Left renal pelvis (tissue), 4 donors: ENCODE measurements at regions not wholly inside any gene's neighbourhood (a gene's known extent, or its start where the extent isn't known, plus 50 kb on each side); places are given as distances from the start of the nearest gene placed in this dataset.

Experiments
- DNase-seq, 4 donors: peaks; one replicate each; pipeline ENCODE4 v3.0.0-alpha.2; 2013; ENCODE audit warnings: low read depth in 4 of 4, low spot score in 3 of 4

GRCh38 chr6:81694855-81695254 lies 57.6 kb downstream of the TENT5A start:
- DNase-seq, result no peak

DNA sequence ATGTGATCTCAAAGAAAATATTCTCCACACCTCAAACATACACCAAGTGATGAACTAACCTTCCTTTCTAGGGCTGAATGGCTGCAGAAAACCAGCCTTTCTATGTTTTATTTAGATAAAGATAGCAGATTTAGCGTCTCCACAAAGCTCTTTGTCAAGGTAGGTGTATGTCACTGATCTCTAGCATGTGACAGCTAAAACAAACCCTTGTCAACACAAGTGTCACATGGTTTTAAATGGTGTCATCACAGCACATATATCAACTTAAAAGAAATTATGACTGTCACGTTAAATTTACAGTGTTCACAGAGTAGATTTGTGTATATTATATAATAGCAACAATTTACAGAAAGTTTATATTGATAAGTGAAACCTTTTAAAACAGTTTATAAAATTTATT lies 58.3 kb downstream of the TENT5A start:
- no peak for DNase-seq

DNA sequence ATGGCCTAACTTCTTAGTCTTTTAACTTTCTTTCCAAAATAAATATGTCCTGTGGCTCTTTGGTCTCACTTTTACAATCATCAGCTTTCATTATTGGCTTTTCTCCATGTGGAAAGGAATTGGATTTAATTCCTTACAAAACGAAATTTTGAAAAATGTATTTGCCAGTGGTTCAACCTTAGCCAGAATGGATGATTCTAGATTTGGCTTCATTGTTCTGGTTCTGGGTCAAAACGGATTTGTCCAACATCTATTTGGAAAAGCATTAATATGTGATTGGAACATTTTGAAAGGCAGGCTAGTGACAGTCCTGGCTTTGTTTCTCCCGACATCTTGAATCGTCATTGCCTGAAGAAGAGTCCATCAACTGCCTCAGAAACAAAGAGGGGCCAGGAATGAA lies 59.2 kb downstream of the TENT5A start:
- no peak for DNase-seq

DNA sequence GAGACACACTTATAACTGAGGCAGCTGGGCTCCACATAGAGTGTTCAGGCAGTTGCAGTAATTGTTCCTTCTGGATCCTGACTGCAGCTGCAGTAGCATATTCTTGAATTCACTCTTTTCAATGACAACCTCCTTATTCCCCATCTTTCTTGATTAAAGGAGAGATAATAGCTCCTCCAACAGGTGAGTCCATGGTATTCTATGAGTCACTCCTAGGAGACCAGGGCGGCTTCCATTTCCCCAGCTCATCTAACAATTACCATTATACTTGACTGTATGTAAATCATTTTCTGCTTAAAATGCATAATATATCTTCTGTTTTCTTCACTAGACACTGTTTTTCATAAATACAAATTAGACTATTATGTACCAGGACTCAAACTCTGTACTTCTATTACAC lies 62.4 kb downstream of the TENT5A start:
- no peak for DNase-seq

- no peak for DNase-seq
Measured at GRCh38 chr6:81689580-81689979, 62.9 kb downstream of the TENT5A start.

- DNase-seq, result no peak
Measured at GRCh38 chr6:81683912-81684311, 68.6 kb downstream of the TENT5A start.

- DNase-seq, result no peak
Measured at GRCh38 chr6:81682858-81683620, 69.4 kb downstream of the TENT5A start.

GRCh38 chr6:81682235-81682795 lies 70.2 kb downstream of the TENT5A start:
- no peak for DNase-seq

DNA sequence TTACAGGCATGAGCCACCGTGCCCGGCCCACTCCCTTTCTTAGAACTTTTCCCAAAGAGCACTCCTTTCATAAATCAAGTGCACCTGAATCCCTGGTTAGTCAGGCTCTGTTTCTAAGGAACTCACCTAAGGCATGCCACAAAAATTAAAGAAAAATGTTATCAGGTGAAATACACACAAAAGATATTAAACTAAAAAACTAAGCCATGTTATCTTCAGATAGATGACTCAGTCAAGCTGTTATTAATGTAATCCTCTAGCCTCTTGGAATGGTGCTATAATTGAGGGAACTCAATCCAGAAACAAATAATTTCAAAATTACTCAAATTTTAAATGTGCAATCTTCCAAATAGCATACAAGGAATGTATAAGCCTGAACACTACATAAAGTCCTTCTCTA lies 83.0 kb downstream of the TENT5A start:
- DNase-seq, result no peak

DNA sequence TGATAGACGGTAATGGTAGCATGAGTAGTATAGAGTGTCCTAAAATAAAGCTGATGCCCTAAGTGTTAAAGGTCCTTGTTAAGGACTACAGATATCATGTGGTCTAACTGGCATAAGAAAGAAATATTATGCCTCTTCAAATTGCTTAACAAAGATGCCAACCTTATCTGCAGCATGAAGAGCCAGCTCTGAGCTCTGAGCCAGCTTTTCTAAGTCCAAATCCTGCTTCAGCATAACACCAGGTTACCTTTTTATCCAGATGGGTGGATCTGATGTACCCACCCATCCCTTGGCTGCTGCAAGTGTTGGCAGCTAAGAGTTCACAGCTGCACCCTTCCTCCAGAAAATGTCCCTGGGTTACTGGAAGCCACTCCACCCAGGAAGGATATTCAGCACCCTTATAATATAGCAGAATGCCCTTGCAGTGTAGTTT lies 83.8 kb downstream of the TENT5A start:
- DNase-seq, result no peak

- no peak for DNase-seq
Measured at GRCh38 chr6:81666481-81666880, 86.0 kb downstream of the TENT5A start.

- DNase-seq, result no peak
Measured at GRCh38 chr6:81656231-81656630, 96.2 kb downstream of the TENT5A start.

DNA sequence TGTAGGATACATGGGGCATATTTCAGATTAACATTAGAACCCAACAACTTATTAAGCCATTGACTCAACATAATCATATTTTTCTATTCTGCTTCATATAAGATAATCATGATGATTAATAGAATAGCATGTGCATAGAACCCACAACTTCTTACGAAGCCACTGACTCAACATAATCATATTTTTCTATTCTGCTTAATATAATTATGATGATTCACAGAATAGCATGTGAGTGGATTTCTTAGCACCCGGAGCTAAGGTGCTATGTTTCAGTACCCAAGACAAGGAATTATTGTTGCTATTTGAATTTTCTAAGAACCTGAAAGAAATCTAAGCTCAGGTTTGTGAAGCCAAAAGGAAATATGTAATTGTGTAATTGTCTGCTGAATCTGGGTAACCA lies 96.8 kb downstream of the TENT5A start:
- DNase-seq, result no peak

- no peak for DNase-seq
Measured at GRCh38 chr6:81648502-81648901, 104.0 kb downstream of the TENT5A start.

GRCh38 chr6:81643156-81643555 lies 109.3 kb downstream of the TENT5A start:
- no peak for DNase-seq

- no peak for DNase-seq
Measured at GRCh38 chr6:81640891-81641290, 111.6 kb downstream of the TENT5A start.

DNA sequence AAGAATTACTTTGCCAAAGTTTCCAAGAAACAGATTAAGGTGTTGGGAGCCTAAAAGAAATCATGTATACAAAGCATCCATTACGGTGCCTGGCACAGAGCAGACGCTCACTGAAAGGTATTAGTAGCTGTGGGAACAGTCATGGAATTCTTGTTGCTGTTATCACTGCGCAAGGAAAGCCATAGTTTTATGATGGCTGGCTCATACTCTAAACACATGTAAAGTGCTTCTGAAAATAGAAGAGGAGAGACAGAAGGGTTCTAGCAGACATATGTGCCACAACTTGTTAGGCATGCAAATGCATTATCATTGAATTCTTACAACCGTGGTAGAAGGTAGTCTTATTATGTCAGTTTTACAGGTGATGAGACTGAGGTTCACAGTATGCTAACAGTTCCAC lies 112.4 kb downstream of the TENT5A start:
- no peak for DNase-seq

DNA sequence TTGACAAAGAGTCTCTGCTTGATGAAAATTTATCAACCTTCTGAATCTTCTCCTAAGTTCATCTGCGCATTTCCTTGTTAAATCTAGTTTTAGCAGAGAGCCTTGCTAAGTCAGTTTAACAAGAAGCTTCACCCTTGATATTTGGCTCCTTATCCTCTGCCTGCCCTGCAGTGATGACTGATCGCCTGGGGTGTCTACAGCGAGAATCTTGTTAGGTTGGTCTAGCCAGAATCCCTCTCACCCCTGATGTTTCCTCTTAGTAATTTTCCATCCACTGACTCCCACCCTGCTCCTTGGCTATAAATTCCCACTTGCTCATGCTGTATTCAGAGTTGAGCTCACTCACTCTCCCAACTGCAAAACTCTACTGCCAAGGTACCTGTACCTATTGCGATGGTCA lies 114.1 kb downstream of the TENT5A start:
- DNase-seq, result no peak

- no peak for DNase-seq
Measured at GRCh38 chr6:81636930-81637568, 115.4 kb downstream of the TENT5A start.

DNA sequence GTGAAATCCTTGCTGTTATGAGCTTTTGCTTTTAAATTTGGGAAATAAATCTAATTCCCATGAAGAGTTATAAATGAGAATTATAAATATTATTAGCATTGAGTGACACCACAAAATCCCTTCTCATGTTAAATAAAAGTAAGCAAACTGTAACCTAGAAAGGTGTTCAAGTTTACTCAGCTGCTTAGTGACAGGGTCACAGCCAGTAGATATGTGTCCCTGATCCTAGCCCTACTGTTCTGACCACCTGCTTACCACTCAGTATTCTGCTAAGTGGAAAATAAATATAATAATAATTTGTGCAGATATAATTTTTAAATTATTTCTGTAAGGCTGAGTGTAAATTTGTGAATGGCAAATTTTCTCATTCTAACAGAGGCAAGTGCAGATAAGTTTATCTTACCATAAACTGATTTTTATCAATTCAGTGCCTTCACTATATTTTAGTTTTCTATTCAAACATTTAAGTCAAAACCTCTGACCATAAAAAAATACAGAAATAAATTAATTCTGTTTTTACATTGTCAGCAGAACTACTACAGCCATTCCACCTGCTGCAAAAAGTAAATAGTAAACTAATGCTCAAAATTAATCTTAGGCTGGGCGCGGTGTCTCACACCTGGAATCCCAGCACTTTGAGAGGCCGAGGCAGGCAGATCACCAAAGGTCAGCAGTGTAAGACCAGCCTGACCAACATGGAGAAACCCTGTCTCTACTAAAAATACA lies 118.2 kb downstream of the TENT5A start:
- no peak for DNase-seq

GRCh38 chr6:81633391-81633790 lies 119.1 kb downstream of the TENT5A start:
- DNase-seq, result no peak
